Fibroblast of lung (primary cell): ENCODE measurements at regions not wholly inside any gene's neighbourhood (a gene's known extent, or its start where the extent isn't known, plus 50 kb on each side); places are given as distances from the start of the nearest gene placed in this dataset.

Experiments
- CTCF ChIP-seq, 2 donors: IDR thresholded peaks in 1 of 2; conservative IDR thresholded peaks in 1 of 2; 1 replicate in 1 of 2; 2 replicates in 1 of 2; pipeline ENCODE4 v1.5.1; 2011 to 2012; ENCODE audit warnings: low read length in 2 of 2, control low read depth in 1 of 2, inconsistent platforms in 1 of 2, low read depth in 1 of 2, mild to moderate bottlenecking in 1 of 2
- EZH2 ChIP-seq: IDR thresholded peaks from 2 replicates; pipeline ENCODE4 v1.5.1; 2012; ENCODE audit warnings: low read length, control low read depth, mild to moderate bottlenecking; ENCODE audit errors: missing control alignments

- TF ChIP-seq CTCF (conservative IDR thresholded peaks at IDR 0.05 in 1 of 2, IDR thresholded peaks at IDR 0.05 in 1 of 2; ENCODE audit: low read depth in 1 of 2, low read length in 2 of 2) (no peak), EZH2 (no peak)
These were observed 109.7 kb downstream of the PTPRS start for GRCh38 chr19:5230730-5231555.
